Activated CD4-positive, alpha-beta T cell treated with anti-CD3 and anti-CD28 coated beads for 1 hour (primary cell): ENCODE measurements at regions not wholly inside any gene's neighbourhood (a gene's known extent, or its start where the extent isn't known, plus 50 kb on each side); places are given as distances from the start of the nearest gene placed in this dataset.

Experiments
- DNase-seq: peaks from one replicate; pipeline ENCODE4 v3.0.0-alpha.2; 2020

DNA sequence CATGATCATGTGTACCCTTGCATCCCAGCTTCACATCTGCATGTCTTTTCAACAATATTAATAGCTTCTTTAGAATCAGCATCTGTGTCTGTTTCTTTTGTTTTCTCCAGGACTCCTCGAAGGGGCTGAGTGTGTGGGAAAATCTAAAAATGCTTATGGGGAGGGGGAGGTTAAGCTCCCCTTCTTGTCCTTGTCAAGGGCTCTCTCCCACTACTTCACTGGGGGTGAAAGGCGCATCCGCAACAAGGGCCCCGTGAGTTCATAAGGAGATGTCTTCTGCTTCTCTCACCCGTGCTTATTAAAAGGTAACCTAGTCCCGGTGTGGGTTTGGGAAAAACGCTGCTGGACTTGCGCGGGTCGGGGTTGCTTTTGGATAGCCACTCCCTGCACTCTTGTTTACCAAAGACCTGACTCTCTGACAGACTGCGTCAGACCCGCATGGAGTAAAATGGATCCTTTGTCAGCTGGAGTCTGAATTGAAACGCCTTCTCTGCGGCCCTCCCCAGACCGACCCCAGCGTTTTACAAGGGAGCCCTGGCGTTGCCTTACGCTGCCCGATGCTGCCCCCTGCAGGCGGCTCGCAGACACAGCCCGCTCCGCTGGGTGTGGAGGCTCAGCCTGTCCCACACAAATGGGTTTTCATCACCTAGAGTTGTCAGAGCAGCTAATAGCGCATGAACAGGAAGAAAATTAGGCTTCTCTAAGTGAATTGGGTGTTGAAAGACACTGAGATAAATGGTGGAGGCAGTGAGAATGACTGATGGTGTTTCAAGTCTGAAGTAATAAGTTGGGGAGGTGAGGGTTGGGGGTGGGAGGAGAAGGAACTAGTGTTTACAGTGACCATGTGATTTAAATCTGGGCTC is 53.8 kb downstream of the IER5 start:
- DNase-seq, result peak; percentile 83

DNA sequence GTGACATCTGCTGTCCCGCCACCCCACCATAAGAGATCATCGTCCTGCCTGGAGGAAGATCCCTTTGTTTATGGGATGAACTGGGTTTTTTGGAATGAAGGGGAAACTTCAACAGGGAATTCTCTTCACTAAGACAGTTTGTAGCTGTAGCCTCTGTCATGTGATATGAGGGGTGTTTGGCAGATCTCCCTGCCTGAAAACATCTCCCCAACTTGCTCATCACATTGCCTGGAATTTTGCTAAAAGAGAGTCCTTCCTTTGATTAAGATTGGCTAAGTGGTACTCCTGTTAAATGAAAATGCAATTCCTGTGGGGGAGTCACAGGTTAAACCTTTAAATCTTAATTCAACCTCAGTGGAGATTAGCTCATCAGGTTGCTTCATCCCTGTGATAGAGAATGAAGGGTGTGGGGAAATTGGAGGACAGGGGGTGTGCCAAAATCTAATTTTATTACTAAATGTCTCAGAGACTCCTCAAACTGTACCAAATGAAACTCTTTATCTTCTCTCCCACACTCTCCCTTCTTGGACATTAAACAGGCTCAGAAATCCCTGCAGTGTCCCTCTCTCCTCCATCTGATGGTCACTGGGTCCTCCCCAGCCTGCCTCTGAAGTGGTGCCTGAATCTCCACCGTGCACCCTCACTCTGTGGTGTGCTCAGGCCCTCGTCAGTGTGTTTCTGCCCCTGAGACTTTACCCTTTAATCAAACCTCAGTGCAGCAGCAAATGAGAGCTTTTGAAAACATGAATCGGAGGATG is 54.8 kb downstream of the IER5 start:
- DNase-seq, result no peak

DNA sequence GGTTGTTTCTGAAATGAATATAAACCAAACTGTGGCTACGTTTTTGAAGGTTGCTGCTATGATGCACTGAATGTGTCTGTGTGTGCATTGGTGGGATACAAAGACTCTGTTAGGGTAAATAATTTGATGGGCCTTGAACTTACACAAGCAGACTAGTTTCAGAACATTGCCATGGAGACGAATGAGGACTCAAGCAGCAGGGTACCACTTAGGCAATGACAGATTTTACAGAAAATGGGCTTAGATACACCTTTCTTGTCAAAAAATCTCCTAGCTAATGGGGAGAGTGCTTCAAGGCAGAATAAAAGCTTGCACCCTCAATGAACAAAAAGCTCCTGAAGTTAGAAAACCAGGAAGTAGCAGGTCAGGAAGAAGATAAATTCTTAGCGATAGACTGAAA is 55.7 kb downstream of the IER5 start:
- no peak for DNase-seq

DNA sequence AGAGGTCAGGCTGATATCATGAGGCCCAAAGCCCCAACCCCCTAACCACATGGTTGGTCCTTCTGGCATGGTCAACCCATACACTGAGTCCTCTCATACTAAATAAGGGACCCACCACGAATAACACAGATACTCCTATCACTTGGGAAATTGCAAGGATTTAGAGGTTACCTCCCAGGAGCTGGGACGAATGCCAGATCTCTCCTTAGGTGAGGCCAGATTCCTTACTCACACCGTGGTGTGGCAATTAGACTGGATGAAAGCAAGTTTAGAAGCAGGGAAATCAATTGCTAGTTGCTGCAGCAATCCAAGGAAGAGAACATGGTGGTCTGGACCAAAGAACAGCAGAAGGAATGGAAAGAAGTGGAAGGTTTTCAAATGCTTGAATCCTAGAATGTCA is 60.1 kb downstream of the IER5 start:
- no peak for DNase-seq

DNA sequence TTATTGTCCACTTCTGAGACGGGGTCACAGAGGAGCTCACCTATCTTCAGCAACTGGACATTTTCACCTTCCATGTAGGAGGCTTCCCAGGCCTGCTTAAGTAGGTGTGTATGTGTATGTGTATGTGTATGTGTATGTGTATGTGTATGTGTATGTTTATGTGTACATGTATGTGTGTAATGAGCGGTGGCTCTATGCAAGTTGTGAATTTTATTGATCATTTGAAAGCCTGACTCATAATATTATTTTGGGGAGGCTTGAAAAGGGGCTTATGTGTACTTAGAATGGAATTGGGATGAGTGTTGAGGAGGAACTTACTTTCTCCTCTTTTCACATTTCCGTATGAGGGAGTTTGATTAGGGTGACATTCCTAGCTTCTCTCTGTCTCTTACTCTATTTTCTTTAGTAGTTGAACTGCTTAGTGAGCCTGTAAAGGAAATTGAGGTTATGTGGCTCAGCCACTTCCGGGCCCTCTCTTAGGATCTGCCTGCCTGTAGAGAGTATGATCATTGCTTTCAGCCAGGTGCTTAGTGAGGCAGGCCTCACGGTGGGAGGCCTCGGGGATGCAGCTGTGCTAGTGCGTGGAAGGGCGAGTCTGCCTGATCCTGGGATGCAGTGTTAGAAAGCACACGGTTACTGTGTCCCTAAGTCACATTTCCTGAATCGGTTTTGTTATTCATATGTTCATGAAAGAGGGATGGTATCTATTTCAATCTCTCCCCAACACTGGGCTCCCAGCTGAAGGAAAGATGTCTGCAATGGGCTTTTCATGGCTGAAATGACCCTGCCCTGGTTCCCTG is 61.0 kb downstream of the IER5 start:
- peak; percentile 57 for DNase-seq

DNA sequence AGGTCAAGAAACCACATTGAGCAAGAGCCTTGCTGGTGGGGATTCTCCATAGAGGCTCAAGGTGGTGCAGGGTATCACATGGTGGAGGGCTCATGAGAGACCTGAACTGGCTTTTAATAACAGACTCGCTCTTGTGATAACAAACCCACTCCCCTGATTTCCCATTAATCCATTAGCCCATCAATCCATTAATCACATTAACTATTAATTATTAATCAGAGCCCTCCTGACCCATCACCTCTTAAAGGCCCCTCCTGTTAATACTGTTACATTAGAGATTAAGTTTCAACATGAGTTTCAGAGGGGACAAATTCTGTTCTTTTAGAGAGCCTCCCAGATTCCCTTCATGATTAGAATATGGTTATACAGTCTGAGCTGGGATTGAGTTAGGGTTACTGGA is 61.8 kb downstream of the IER5 start:
- DNase-seq, result no peak

DNA sequence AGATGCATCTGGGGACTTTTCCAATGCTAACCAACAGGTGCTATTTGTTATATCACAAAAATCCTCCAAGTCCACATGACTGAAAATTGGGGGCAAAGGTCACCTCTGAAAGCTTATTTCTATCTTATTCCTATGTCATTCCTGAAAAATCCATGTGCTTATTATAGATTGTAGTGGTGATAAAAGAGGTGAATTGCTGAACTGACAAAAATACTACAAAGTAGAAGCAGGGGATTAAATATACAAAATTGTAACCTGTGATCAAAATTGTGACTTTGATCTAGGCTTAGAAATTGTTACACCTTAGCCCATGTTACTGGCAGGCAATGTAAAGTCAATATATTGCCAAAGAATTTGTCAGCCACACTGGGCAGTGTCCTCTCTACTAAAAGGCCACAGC is 62.3 kb downstream of the IER5 start:
- no peak for DNase-seq

DNA sequence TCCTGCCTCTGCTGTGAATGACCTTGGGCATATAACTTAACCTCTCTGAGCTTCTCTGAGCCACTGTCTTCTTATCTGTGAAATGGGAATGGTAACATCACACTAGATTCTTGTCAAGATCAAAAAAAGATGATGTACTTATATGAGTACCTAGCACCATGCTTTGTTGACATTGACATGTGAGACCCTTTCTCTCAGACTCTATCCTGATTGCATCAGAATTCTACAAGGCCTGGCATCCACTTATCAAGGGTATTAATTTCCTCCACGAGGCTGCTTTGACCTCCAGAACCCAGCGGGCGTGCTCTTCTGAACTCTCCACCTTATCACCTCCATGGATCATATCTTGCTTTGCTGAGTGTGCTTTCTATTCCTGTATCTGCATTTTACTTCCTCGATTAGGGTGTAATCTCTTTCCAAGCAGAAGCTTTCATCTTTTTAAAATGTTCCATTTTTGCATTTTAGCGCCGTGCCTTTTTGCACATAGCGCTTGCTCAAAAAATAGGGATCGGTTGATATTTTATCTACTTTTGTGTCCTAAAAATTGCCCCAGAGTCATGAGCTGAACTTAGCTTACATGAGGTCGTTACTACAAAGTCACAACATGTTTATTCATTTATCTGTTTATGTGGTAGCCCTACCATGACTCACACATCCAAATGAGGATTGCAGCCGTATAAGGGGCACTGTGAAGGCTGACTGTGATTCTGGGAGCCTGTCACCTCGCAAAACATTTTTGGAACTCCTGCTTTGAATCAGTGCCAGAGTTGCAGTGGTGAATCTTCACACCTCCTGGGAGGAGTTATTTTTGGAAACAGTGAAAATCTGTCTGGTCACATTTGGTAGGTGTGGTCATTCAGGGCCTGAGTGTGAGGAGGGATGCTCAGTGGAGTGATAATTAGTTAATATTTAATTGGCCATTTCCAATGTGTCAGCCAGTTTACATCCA is 63.2 kb downstream of the IER5 start:
- no peak for DNase-seq

DNA sequence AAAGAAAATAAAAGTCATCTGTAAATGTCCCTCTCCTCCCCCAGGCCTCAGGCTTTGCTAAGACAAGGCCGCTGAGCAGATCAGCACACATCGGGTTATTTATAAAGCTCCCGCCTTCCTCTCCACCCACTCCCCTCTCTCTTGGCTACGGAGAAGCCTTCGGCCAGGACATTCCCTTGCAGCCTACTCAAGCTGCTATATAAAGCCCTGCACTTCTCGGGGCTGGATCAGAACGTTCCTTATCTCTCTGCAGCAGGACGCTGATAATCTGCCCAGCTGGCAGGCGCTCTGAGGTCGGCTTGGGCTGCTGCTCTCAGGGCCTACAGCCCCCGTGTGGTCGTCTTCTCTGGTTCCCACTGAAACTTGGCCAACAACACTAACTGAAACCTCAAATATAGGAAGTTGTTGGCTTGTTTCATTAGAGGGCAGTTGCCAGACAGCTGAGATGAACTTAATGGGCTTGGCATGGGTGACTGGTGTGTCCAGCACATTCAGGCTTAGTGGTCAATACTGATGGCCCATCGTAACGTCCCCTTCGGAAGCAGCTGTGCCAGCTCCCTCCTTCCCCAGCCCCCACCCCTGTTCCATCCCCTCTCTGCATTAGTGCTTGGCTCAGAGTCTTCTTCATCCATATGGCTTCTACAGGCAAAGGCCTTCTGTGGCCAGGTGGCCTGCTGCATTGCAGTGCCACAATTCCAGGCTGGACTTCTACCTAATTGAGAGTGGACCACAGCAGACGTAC is 64.6 kb downstream of the IER5 start:
- no peak for DNase-seq

DNA sequence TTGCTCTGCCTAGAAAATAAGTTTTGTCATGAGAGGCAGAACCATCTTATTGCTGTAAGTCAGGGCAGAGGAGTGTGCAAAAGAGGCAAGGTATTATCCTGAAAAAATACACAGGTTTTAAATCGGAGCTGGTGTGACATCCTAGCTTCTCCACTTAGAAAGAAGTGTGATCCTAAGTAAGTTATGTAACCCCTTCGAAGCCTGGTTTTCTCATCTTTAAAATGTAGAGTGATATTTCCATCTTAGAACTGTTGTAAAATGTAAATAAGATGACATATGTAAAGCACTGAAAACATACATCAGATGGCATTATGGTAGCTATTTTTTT is 65.1 kb downstream of the IER5 start:
- no peak for DNase-seq

DNA sequence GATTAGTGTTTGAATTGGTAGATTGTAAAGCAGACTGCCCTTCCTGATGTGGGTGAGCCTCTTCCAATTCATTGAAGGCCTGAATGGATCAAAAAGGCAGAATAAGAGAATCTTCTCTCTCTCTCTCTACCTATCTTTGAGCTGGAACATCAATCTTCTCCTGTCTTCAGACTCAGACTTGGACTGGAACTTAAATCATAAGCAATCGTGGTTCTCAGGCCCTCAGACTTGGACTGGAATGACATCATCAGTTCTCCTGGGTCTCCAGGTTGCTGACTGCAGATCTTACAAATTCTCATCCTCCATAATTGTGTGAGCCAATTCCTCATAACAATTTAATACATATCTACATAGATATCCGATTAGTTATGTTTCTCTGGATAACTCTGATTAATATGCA is 66.8 kb downstream of the IER5 start:
- DNase-seq, result no peak

DNA sequence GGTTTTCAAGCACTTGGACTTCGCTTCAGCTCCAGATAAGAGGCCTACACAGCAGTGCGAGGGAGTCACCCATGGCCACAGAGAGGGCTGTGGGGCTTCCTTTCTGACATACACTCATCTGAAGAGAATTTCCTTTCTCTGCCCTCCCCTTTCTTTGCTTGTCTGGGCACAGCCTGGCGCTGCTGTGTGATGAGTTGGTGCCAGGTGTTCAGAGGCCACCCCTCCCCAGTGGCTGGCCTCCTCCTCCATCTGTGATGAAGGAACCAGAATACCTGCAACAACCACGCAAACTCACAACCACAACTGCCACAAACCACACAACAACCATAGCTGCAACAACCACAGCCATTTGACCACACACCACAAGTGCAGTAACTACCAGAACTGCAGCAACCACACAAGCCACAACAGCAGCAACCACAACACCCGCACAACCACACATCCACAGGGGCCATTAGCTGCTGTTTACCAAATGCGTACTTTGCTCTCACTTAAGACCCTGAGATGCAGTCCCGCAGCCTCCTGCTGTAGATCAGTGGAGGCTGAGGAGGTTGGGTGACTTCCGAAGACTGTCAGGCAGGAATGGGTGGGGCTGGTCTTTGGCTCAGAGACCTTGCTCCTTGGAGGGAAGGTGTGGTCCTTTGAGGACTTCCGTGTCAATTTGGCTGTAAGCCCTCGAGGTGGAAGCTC is 71.1 kb downstream of the IER5 start:
- peak; percentile 24 for DNase-seq

DNA sequence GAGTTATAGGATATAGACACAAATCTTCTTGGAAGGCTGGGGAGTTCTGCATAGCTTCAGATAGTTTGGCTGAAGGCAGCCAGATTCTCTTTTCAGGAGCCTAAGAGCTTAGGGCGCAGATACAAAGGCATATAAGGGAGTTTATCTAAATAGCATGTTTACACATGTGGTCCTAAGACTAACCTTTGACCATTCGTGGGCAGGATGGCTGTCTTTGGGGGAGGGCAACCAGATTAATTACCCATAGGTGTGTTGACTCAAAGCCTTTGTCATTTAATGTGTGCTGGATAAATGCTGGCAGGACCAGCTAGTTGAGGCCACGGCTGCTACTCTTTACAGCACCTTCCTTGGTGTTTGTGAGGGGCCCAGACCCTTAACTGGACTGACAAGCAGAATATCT is 71.8 kb downstream of the IER5 start:
- no peak for DNase-seq

DNA sequence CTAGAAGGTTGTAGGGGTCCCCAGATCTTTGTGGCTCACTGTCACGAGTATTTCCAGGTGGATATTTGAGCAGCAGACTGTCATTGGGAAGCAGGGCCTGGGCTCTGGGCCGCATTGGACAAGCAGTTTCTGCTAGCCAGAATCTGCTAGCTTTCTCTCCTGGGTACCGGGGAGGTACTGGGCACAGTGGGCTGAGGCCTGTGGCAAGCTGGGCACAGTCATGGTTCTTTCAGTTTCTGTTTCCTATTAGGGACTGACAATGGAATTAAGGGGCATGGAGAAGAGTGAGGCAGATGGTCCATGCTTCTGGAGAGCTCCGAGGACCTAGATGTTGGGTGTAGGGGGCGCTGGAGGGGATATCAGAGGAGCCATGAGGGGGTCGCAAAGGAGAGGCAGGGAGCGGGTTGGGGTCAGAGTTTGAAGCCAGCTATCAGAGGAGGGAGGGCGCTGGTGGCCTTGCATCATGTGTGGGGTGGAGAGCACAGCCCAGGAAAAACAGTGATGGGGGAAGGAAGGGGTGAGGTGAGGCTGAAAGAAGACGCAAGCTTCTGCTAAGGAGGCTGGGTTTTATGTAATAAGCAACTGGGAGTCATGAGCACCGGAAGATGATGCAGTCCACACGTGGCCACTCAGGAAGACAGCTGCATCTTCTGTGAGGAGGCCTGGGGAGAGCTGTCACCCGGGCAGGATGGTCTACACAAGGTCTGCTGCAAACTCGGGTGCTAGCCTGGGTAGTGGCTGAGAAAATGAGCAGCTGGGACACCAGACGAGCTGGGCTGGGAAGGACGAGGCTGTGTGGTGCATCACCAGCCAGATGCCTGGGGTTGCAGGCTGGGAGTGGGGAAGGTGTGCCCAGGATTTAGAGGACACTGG is 72.7 kb downstream of the IER5 start:
- no peak for DNase-seq

DNA sequence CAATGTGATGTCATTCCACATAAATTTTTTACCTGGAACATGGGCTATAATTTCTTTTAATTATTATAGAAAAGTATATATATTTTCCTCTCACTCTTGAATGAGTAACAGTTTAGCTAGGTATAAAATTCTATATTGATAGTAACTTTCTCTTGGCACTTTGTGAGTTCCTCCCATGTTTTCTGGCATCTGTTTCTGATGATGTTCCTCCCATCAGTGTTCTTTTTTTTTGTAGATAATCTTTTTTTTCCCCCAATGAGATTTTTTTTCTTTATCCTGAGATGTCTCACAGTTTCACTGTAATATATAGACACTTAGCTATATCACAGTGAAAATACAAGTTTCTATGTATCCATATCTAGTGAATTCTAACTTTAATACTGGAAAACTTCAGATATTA is 75.2 kb downstream of the IER5 start:
- DNase-seq, result no peak

DNA sequence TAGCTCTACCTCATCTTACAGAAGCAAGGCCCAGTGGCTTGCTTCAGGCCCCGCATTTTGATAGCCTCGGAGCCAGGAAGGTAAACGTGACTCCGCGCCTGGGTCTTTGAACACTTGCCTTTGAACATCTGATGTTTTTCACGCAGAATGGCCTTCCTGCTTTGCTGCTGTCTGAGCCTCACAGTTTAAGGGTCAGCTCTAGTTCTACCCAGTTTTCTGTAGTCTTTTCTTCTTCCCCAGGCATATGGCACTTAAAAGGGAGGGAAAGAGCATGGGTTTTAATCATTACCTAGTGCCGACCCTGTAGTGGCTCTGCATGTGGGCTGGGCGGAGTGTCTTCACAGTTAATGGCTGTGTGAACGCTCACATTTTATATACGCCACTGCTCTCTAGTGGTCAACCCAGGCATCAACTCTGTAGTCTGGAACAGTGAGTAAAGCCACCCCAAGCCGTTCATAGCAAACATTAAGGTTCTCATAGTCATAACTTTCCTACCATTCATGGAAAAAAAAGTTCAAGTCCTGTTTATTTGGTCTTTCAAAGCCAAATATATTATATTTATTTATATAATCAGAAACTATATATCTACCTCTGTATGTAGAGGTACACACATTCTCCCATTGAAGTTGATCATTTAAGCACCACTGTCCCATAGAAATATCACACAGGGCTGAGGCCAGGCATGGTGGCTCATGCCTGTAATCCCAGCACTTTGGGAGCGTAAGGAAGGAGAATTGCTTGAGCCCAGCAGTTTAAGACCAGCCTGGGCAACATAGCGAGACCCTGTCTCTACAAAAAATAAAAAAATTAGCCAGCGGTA is 78.1 kb downstream of the IER5 start:
- DNase-seq, result peak; percentile 50

DNA sequence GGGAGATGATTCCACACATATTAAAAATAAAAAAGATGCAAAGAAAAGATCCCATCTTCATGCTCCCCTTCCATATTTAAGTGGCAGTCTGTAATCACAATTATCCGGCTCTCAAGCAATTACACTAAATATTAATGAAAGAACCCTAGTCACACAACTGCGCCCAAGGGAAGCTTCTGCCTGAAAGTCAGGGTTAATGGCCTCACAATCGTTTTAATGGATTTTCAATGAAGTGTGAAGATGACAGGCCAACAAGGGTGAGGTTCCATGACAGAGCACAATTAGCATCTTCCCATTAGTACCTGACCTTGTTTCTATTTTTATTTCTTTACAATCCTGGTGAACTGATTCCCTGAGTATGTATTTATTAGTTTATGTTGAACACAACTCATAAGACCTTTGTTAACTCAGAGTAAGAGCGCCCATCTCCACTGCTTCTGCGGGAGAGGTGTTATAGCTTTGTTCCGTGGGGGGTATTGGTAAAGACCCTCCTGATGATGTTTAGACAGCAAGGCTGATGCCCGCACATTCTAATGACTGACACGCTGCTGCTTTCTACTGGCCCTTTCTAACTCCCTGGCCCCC is 80.9 kb downstream of the IER5 start:
- DNase-seq, result no peak

DNA sequence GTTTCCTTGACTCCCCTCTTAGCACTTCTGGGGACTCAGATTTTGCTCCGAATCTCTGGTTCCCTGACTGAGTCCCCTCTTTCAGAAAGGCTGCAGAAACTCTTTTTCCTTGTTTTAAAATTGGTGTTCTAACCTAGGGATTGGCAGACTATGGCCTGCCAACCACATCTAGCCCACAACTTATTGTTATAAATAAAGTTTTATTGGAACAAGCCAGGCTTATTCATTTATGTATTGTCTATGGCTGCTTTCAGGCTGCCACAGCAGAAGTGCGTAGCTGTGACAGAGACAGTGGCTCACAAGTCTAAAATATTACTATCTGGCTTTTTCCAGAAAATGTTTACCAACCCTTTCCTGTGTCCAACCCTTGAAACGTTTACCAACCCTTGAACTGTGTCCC is 81.7 kb downstream of the IER5 start:
- DNase-seq, result no peak

DNA sequence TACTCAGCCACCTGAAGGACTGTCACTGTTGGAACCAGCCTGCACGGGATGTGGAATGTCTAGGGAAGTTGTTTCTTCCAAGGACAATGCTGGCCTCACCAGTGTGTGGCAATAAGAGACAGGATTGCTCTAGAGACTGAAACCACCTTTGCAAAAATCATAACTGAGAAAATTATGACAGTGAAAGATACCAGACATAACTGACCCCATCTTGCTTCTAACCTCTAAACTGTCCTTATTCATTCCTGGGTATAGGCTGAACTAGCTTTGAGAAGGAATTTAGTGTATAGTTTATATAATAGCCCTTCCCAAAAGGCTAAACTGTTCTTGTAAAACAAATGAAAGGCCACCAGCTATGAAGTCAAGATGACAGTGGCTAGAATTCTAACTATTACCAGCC is 83.6 kb downstream of the IER5 start:
- DNase-seq, result no peak
